HUES64 (cell line): ENCODE measurements at regions not wholly inside any gene's neighbourhood (a gene's known extent, or its start where the extent isn't known, plus 50 kb on each side); places are given as distances from the start of the nearest gene placed in this dataset.

ENCODE experiments used
- H3K27ac ChIP-seq: 2 replicates; pipeline ENCODE4 v1.7.0; 2013; ENCODE audit warnings: low read depth, low read length, inconsistent platforms
- H3K27me3 ChIP-seq: 2 replicates; pipeline ENCODE4 v1.6.1; 2013; ENCODE audit warnings: mild to moderate bottlenecking, low read length; ENCODE audit not compliant: insufficient read depth
- H3K36me3 ChIP-seq: 2 replicates; pipeline ENCODE4 v1.6.1; 2013; ENCODE audit warnings: mild to moderate bottlenecking, low read length; ENCODE audit not compliant: insufficient read depth
- H3K4me1 ChIP-seq: 2 replicates; pipeline ENCODE4 v1.6.1; 2013; ENCODE audit warnings: mild to moderate bottlenecking, low read length, moderate library complexity; ENCODE audit not compliant: insufficient read depth
- H3K4me3 ChIP-seq: 2 replicates; pipeline ENCODE4 v1.5.1; 2013; ENCODE audit warnings: mild to moderate bottlenecking, low read length, moderate library complexity
- H3K9ac ChIP-seq: 2 replicates; pipeline ENCODE4 v1.6.1; 2013; ENCODE audit warnings: mild to moderate bottlenecking, low read depth, low read length
- H3K9me3 ChIP-seq: 2 replicates; pipeline ENCODE4 v1.6.1; 2013; ENCODE audit warnings: low read depth, low read length; ENCODE audit not compliant: insufficient read depth
- WGBS: fragments of 150-250, 120-280 bp; methylation state at CpG from one replicate; pipeline ENCODE4 v1.1.7; 2013; ENCODE audit warnings: missing lambda C conversion rate; 5-methylcytosine and 5-hydroxymethylcytosine counted together

- H3K4me1 ChIP-seq: no peaks in the 10 kb centered on the region
- 0 out of 2 replicates have a peak, but pooled peaks cover 4% of the 10 kb centered on the region for H3K9me3 ChIP-seq
- H3K4me3 ChIP-seq: no peak overlapping the region
- no peaks in the 10 kb centered on the region for H3K27me3 ChIP-seq
- H3K27ac ChIP-seq: no peak overlapping the region
- no peak overlapping the region for H3K9ac ChIP-seq
- 84% methylated on average over 5 of the region's 5 CpGs for WGBS
- no peaks in the 10 kb centered on the region for H3K36me3 ChIP-seq
Measured at GRCh38 chr14:38735005-38735404, 368.0 kb downstream of the SEC23A start.

GRCh38 chr14:38731962-38732361, 371.1 kb downstream of the SEC23A start:
- Histone ChIP-seq H3K36me3 (no peaks in the 10 kb centered on the region), H3K4me3 (no peak overlapping the region), H3K4me1 (no peaks in the 10 kb centered on the region), H3K27me3 (no peaks in the 10 kb centered on the region), H3K9me3 (0 out of 2 replicates have a peak, but pooled peaks cover 4% of the 10 kb centered on the region), H3K27ac (no peak overlapping the region), H3K9ac (no peak overlapping the region)
- 79% methylated on average over 1 of the region's 1 CpG for WGBS

GRCh38 chr14:38730420-38730819, 372.6 kb downstream of the SEC23A start:
- H3K36me3 ChIP-seq: no peaks in the 10 kb centered on the region
- H3K4me3 ChIP-seq: no peak overlapping the region
- H3K9me3 ChIP-seq: 0 out of 2 replicates have a peak, but pooled peaks cover 4% of the 10 kb centered on the region
- H3K27me3 ChIP-seq: no peaks in the 10 kb centered on the region
- H3K27ac ChIP-seq: no peak overlapping the region
- WGBS: 95% methylated on average over 2 of the region's 3 CpGs
- H3K4me1 ChIP-seq: no peaks in the 10 kb centered on the region
- H3K9ac ChIP-seq: no peak overlapping the region

- Histone ChIP-seq H3K27me3 (no peaks in the 10 kb centered on the region), H3K4me3 (no peak overlapping the region), H3K9me3 (no peaks in the 10 kb centered on the region), H3K36me3 (no peaks in the 10 kb centered on the region), H3K9ac (no peak overlapping the region), H3K4me1 (no peaks in the 10 kb centered on the region), H3K27ac (no peak overlapping the region)
- 85% methylated on average over 12 of the region's 12 CpGs for WGBS
Measured at GRCh38 chr14:38727731-38728130, 375.3 kb downstream of the SEC23A start.

GRCh38 chr14:38724621-38725020, 378.4 kb downstream of the SEC23A start:
- Histone ChIP-seq H3K27ac (no peak overlapping the region), H3K4me3 (no peak overlapping the region), H3K36me3 (no peaks in the 10 kb centered on the region), H3K9me3 (no peaks in the 10 kb centered on the region), H3K27me3 (no peaks in the 10 kb centered on the region), H3K4me1 (no peaks in the 10 kb centered on the region), H3K9ac (no peak overlapping the region)
- WGBS: 84% methylated on average over 3 of the region's 3 CpGs

GRCh38 chr14:38723959-38724358, 379.1 kb downstream of the SEC23A start:
- no peak overlapping the region for H3K9ac ChIP-seq
- WGBS: 62% methylated on average over 5 of the region's 5 CpGs
- no peaks in the 10 kb centered on the region for H3K27me3 ChIP-seq
- H3K27ac ChIP-seq: no peak overlapping the region
- H3K36me3 ChIP-seq: no peaks in the 10 kb centered on the region
- no peaks in the 10 kb centered on the region for H3K4me1 ChIP-seq
- no peak overlapping the region for H3K4me3 ChIP-seq
- H3K9me3 ChIP-seq: no peaks in the 10 kb centered on the region

GRCh38 chr14:38723277-38723676, 379.8 kb downstream of the SEC23A start:
- no peak overlapping the region for H3K4me3 ChIP-seq
- no peaks in the 10 kb centered on the region for H3K4me1 ChIP-seq
- H3K27ac ChIP-seq: no peak overlapping the region
- no peaks in the 10 kb centered on the region for H3K27me3 ChIP-seq
- H3K9me3 ChIP-seq: no peaks in the 10 kb centered on the region
- WGBS: 100% methylated on average over 1 of the region's 1 CpG
- H3K36me3 ChIP-seq: no peaks in the 10 kb centered on the region
- H3K9ac ChIP-seq: no peak overlapping the region

- WGBS: 40% methylated on average over 4 of the region's 4 CpGs
- no peaks in the 10 kb centered on the region for H3K36me3 ChIP-seq
- no peaks in the 10 kb centered on the region for H3K9me3 ChIP-seq
- no peak overlapping the region for H3K27ac ChIP-seq
- no peaks in the 10 kb centered on the region for H3K4me1 ChIP-seq
- no peak overlapping the region for H3K4me3 ChIP-seq
- H3K9ac ChIP-seq: no peak overlapping the region
- H3K27me3 ChIP-seq: no peaks in the 10 kb centered on the region
Measured at GRCh38 chr14:38721822-38722431, 381.1 kb downstream of the SEC23A start.

GRCh38 chr14:38718519-38718918, 384.5 kb downstream of the SEC23A start:
- Histone ChIP-seq H3K27ac (no peak overlapping the region), H3K9ac (no peak overlapping the region), H3K4me1 (no peaks in the 10 kb centered on the region), H3K36me3 (no peaks in the 10 kb centered on the region), H3K9me3 (no peaks in the 10 kb centered on the region), H3K27me3 (no peaks in the 10 kb centered on the region), H3K4me3 (no peak overlapping the region)
- 92% methylated on average over 2 of the region's 2 CpGs for WGBS

GRCh38 chr14:38716926-38717325, 386.1 kb downstream of the SEC23A start:
- H3K4me1 ChIP-seq: no peaks in the 10 kb centered on the region
- no peaks in the 10 kb centered on the region for H3K9me3 ChIP-seq
- H3K4me3 ChIP-seq: no peak overlapping the region
- no peaks in the 10 kb centered on the region for H3K36me3 ChIP-seq
- no peak overlapping the region for H3K27ac ChIP-seq
- H3K27me3 ChIP-seq: no peaks in the 10 kb centered on the region
- H3K9ac ChIP-seq: no peak overlapping the region
- 90% methylated on average over 3 of the region's 3 CpGs for whole genome bisulfite sequencing

- H3K9ac ChIP-seq: no peak overlapping the region
- H3K27me3 ChIP-seq: no peaks in the 10 kb centered on the region
- WGBS: 100% methylated on average over 3 of the region's 3 CpGs
- no peaks in the 10 kb centered on the region for H3K4me1 ChIP-seq
- H3K36me3 ChIP-seq: no peaks in the 10 kb centered on the region
- H3K4me3 ChIP-seq: no peak overlapping the region
- no peaks in the 10 kb centered on the region for H3K9me3 ChIP-seq
- H3K27ac ChIP-seq: no peak overlapping the region
Measured at GRCh38 chr14:38710881-38711280, 392.2 kb downstream of the SEC23A start.

- H3K27me3 ChIP-seq: no peaks in the 10 kb centered on the region
- H3K4me3 ChIP-seq: no peak overlapping the region
- no peaks in the 10 kb centered on the region for H3K9me3 ChIP-seq
- no peaks in the 10 kb centered on the region for H3K36me3 ChIP-seq
- H3K9ac ChIP-seq: no peak overlapping the region
- 96% methylated on average over 5 of the region's 6 CpGs for WGBS
- no peaks in the 10 kb centered on the region for H3K4me1 ChIP-seq
- H3K27ac ChIP-seq: no peak overlapping the region
Measured at GRCh38 chr14:38710196-38710595, 392.8 kb downstream of the SEC23A start.
